ENCODE measurements at regions not wholly inside any gene's neighbourhood (a gene's known extent, or its start where the extent isn't known, plus 50 kb on each side); places are given as distances from the start of the nearest gene placed in this dataset.

DNA sequence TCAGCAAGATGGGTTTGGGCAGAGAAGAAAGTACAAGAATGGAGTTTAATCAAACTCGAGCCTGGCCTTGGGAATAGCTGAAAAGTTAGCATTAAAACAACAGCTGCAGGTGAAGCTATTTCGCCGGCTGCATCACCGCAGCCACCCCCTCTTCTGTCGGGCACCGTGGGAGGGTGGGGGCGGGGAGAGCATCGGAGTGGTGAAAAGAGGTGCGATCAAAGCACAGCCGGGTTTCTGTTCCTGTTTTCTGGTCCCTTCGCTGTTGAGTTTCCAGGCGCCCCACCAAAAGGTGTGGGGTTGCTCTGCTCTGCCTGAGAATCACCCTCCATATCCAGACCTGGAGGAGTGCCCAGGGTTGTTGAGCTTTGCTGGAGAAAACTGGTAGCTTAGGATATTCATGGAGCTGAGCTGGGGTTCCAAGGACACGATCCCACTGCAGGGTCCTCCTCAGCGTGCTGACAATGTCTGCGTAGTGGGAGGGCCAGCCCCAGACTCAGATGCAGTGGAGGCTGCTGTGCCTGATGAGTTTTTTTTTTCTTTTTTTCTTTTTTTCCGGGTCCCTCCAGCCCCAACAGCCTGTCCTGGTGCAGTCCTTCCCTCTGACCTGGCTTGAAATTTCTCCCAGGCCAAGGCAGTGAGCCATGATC lies 127.5 kb upstream of the C1orf174 start:
- Histone ChIP-seq H3K14ac (replicated peaks; ENCODE audit: low read depth, low read length) (no peak overlapping the region), H3K4ac (ENCODE audit: low read depth, low read length) (no peak overlapping the region), H4K20me1 (ENCODE audit: insufficient read depth, low read length) (no peaks in the 10 kb centered on the region), H4K8ac (ENCODE audit: low read depth in 2 of 2, low read length in 2 of 2) (no peak overlapping the region), H2AK5ac (ENCODE audit: low read depth, low read length) (no peak overlapping the region), H4K5ac (ENCODE audit: low read depth, low read length) (no peak overlapping the region), H3K9ac (ENCODE audit: low read depth, low read length) (no peak overlapping the region), H2AK9ac (replicated peaks; ENCODE audit: low read depth, low read length, poor library complexity) (no peak overlapping the region), H3K23ac (ENCODE audit: low read depth, low read length) (no peak overlapping the region), H3K79me1 (ENCODE audit: low read depth in 1 of 2, low read length in 2 of 2) (no peaks in the 10 kb centered on the region), H2BK5ac (ENCODE audit: low read depth, low read length, poor library complexity, severe bottlenecking) (no peak overlapping the region), H3K18ac (ENCODE audit: low read depth, low read length) (no peak overlapping the region), H2AFZ (replicated peaks; ENCODE audit: low read length, poor library complexity) (no peak overlapping the region), H3K9me3 (ENCODE audit: control insufficient read depth, insufficient read depth, low read length) (peaks cover 29% of the 10 kb centered on the region), H3K9me1 (ENCODE audit: insufficient read depth, low read length) (no peaks in the 10 kb centered on the region), H2BK20ac (ENCODE audit: low read depth, low read length) (no peak overlapping the region), H3K36me3 (ENCODE audit: control insufficient read depth, insufficient read depth, low read length) (no peaks in the 10 kb centered on the region), H3K4me1 (ENCODE audit: control insufficient read depth, insufficient read depth, low read length) (no peaks in the 10 kb centered on the region), H3K27me3 (ENCODE audit: control insufficient read depth, insufficient read depth, low read length) (no peaks in the 10 kb centered on the region), H4K91ac (ENCODE audit: insufficient read depth, low read depth, low read length) (no peak overlapping the region), H2BK120ac (ENCODE audit: low read depth, low read length) (no peak overlapping the region), H2BK15ac (ENCODE audit: low read depth, low read length) (no peak overlapping the region), H3K56ac (ENCODE audit: extremely low read depth, insufficient read depth, low read length) (no peak overlapping the region), H3K4me2 (ENCODE audit: low read depth, low read length) (no peak overlapping the region), H3K4me3 (ENCODE audit: insufficient read depth, low read depth, low read length) (no peak overlapping the region), H3K27ac (ENCODE audit: insufficient read depth, low read length) (no peak overlapping the region)
- POLR2A ChIA-PET (ENCODE audit: unreplicated experiment), result no interaction called here
- TF ChIP-seq CHD1 (IDR thresholded peaks at IDR 0.05; ENCODE audit: low read depth, low read length) (no peak), ELK1 (IDR thresholded peaks at IDR 0.05; ENCODE audit: borderline replicate concordance, low read depth, low read length) (no peak), FOS (IDR thresholded peaks at IDR 0.05; ENCODE audit: low read depth, low read length) (no peak), NFE2L2 (IDR thresholded peaks at IDR 0.05; ENCODE audit: low read depth, low read length) (no peak), CTCF (conservative IDR thresholded peaks at IDR 0.05; ENCODE audit: low read depth, low read length) (no peak), USF2 (IDR thresholded peaks at IDR 0.05; ENCODE audit: low read depth, low read length) (no peak)
- in situ Hi-C loops (cut with MboI; ENCODE audit: low sequenced_read_pairs) (no loop called here), dilution Hi-C loops (cut with HindIII; ENCODE audit: low sequenced_read_pairs, unreplicated experiment) (no loop called here), intact Hi-C loops (cut with micrococcal nuclease) (no loop called here)
- BruUV-seq (replicated peaks), result no TSS peak
- ATAC-seq (ENCODE audit: low read depth), result no peak
- CTCF ChIA-PET, result no interaction called here
- no peak for DNase-seq
- whole genome bisulfite sequencing, 2 experiments (ENCODE audit: extremely low coverage in 2 of 2, insufficient read length in 1 of 2), result 6% methylated on average over 3 of the region's 16 CpGs; no CpG with 5 or more reads in 1 of the 2 experiments
